ENCODE measurements at regions not wholly inside any gene's neighbourhood (a gene's known extent, or its start where the extent isn't known, plus 50 kb on each side); places are given as distances from the start of the nearest gene placed in this dataset.

GRCh38 chr22:27264184-27264583 lies 537.4 kb downstream of the MN1 start:
- no peak for DNase-seq

DNA sequence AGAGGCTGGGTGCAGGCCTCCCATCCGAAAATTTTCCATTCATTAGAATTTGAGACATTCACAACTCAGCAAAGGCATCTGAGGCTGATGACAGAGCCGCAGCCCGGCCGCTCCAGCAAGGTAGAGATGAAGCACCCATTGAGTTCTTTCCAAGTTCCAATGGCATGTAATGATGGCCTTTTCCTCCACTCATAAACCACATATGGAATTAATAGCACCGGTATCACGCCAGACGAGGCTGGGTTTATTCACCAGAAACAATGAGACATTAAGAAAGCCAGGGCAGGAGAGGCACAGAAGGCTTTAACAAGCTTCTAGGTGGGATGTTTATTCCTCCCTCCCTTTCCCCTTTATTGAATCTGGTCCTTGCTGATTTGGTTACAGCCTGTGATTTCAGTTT lies 534.4 kb downstream of the MN1 start:
- no peak for DNase-seq

GRCh38 chr22:27269751-27270543 lies 531.6 kb downstream of the MN1 start:
- no peak for DNase-seq

GRCh38 chr22:27270818-27271510 lies 530.6 kb downstream of the MN1 start:
- peak; percentile 31 for DNase-seq

DNA sequence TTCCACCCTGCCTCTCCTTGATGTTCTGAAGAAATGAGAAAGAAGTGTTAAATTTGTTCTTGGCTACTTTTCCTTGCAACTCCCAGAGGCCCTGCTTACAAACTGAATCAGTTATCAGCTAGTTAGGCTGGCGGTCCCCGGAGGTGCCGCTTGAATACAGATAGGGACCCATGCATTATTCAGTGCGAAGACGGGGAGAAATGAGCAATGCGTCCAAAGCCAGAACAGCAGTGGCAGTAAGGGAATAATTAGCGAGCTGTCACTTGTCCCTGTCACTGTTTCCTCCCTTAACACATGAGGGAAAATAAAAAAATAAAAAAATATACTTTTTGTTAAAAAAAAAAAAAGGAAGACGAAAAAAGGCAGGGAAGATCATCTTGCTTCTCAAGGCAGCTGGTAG lies 528.1 kb downstream of the MN1 start:
- no peak for DNase-seq

DNA sequence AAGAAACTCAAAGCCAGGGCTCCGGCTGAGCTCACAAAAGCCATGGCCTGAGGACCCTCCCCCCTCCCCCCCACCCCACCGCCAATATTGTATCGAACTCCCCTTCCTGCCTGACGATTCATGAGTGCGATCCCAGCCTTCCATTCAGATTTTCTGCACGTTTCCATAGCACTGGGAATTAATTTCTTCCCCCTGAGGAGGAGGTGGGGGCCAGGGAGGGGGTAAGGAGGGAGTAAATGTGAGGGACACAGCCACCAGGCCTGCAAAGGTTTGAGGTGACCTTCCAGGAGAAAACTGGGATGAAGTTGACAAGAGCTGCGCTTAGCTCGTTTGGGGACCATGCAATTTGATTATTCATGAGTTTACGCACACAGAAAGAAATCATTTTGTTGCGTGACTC lies 527.7 kb downstream of the MN1 start:
- DNase-seq: no peak

GRCh38 chr22:27274770-27275449 lies 526.6 kb downstream of the MN1 start:
- DNase-seq: no peak

- no peak for DNase-seq
These were observed 522.6 kb downstream of the MN1 start for GRCh38 chr22:27278946-27279345.

- DNase-seq: no peak
These were observed 518.3 kb downstream of the MN1 start for GRCh38 chr22:27283240-27283639.

DNA sequence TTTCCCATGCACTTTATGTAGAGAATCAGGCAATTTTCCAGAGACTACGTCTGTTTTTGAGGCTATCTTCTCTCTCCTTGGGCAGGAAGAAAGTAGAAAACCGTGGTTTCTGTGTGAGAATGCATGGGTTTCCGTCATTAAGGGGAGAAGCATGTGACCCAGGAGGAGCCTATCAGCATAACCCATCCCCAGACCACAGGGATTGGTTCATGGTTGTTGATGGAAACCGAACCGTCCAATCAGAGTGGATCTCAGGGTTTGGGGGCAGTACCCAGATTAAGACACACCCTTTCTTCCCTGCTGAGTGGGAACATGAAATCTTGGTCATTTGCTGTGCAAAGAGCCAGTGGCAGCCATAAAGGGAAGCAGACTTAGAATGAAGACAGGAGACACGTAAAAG lies 517.8 kb downstream of the MN1 start:
- no peak for DNase-seq

GRCh38 chr22:27284324-27284723 lies 517.2 kb downstream of the MN1 start:
- DNase-seq: no peak

- DNase-seq: no peak
These were observed 514.8 kb downstream of the MN1 start for GRCh38 chr22:27286711-27287110.

DNA sequence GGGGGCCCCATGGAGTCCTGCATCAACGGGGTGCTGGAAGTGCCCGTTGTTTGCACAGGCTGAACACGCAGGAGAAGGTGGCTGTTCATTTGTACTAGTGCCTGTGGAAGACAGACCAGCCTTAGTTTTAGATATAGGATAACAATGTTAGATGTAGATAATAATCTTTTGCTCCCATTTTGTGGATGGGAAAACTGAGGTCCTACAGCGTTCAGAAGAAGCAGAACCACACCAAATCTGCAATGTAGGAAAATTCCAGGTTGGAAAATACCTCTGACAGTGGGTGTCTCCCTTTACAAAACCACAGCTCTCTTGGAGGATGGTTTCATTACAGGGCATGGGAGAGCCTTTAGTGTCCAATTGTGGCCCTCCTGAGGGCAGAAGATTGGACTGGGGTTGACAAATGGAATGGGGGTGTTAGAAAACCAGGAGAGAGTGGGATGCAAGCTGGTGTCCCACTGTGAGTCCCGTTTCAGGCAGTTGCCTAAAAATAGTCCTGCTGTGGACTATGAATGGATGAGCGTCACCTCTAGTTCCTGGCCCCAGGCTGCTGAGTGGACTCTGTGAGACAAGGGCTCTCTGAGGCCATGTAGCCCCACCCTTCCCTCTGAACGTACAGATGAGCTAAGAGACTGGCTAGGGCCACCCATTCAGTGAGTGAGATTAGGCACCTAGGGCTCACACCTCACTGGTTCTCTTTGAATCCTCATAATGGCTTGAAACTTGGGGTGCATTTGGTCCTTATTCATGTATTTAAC lies 508.8 kb downstream of the MN1 start:
- no peak for DNase-seq

- DNase-seq: no peak
These were observed 507.7 kb downstream of the MN1 start for GRCh38 chr22:27293721-27294445.

GRCh38 chr22:27295040-27295439 lies 506.5 kb downstream of the MN1 start:
- DNase-seq: no peak

GRCh38 chr22:27295605-27296004 lies 506.0 kb downstream of the MN1 start:
- DNase-seq: no peak

DNA sequence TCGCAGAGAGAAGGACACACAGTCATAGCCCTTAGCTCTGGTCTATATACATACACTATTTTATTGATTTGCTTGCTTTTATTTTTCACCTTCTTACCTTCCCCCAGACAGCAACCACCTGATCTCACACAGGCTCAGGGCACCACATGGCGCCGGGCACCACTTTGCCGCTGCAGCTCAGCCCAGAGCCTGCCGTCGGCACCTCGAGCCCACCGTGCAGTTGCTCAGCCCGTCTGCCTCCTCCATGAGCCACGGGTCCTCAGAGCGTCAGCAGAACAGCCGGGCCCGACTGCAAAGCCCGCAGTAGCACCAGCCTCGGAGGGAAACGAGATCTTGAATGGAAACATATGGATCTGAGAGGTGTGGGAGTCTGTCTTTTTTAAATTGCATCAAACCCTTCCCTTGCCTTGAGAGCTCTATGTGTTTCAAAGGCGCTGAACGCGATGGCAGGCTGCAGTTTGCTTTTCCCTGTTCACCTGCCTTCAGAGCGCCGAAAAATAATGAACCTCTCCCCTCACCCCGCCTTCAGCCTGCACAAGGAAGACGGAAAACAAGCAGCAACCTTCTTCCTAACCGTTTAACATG lies 505.4 kb downstream of the MN1 start:
- no peak for DNase-seq

DNA sequence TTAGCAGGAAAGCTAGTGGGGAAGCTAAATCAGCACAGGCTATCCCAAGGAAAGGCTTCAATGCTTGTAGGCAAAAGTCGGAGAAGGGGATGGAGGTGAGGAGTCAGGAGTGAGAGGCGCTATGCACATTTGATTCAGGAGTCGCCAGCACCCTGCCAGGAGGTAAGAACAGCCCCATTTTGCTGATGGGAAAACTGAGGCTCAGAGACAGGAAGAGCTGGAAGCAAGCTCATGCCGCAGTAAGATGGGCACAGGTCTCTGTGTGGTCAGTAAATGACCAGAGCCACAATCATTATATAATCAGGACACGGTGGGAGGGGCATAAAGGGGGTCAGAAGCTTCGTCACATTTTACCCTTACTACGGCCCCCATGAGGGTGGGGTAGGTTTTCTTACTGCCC lies 504.4 kb downstream of the MN1 start:
- DNase-seq: no peak

DNA sequence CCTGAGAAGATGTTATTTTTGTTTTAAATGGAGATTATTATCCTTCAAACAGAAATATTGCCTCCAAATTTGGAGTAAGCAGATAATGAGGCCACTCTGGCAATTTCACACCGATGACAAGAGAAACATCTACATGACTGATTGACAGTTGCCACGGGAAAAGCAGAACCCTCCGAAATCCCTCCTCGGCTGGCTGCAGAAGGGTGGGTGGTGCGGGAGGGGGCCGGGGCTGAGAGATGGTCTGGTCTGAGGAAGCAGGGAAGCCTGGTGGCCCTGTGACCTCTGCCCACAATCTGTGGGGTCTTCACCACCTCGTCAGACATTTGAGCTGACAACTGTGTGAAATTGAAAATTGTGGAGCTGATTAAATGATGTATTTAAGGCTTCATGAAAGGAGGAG lies 503.2 kb downstream of the MN1 start:
- no peak for DNase-seq

DNA sequence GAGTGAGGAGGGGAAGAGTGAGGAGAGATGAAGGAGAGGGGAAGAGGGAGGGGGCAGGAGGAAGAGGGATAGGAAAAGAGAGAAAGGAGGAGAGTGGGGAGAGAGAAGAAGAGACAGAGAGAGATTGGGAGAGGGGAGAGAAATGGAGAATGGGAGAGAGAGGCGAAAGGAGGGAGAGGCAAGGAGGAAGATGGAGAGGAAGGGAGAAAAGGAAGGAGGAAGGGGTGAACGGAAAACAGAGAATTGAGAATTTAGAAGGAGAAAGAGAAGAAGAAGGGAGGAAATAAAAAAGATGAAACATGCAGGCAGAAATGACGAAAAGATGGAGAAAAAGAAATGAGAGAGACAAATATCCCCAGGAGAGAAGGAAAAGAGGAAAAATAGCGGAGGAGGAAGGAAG lies 502.8 kb downstream of the MN1 start:
- DNase-seq: no peak

- peak; percentile 66 for DNase-seq
These were observed 502.1 kb downstream of the MN1 start for GRCh38 chr22:27299181-27300085.

All from right hindlimb (tissue), 1 donor.